Psoas muscle (tissue), 7 donors: ENCODE measurements at regions not wholly inside any gene's neighbourhood (a gene's known extent, or its start where the extent isn't known, plus 50 kb on each side); places are given as distances from the start of the nearest gene placed in this dataset.
"Not testable (repeated sequence)": the region's sequence is repeated elsewhere in the genome, so short reads cannot be mapped to it uniquely, and the experiment has no call there.

Experiments used
- ATAC-seq, 4 donors: fragments of 200-7000 bp; cut with Tn5 transposase; one replicate each; pipeline ENCODE4 v1.9.1; 2020; ENCODE audit warnings: moderate library complexity in 3 of 4, mild to moderate bottlenecking in 2 of 4
- DNase-seq, 2 donors: peaks; one replicate each; pipeline ENCODE4 v3.0.0-alpha.2; 2020
- H3K27ac ChIP-seq: fragments of 200-600 bp; one replicate; pipeline ENCODE4 v1.8.0; 2022
- H3K27me3 ChIP-seq, 3 donors: fragments of 200-600 bp in 1 of 3; one replicate each; pipeline versions ENCODE4 v1.6.1 to v1.8.0; 2013 to 2022; ENCODE audit warnings: low read length in 2 of 3, mild to moderate bottlenecking in 2 of 3, moderate library complexity in 1 of 3; ENCODE audit not compliant: insufficient read depth in 3 of 3
- H3K36me3 ChIP-seq, 2 donors: fragments of 200-600 bp in 1 of 2; one replicate each; pipeline versions ENCODE4 v1.6.1 to v1.8.0; 2013 to 2022; ENCODE audit warnings: low read depth in 1 of 2, mild to moderate bottlenecking in 1 of 2, moderate library complexity in 1 of 2; ENCODE audit not compliant: insufficient read depth in 1 of 2
- H3K4me1 ChIP-seq: fragments of 200-600 bp; one replicate; pipeline ENCODE4 v1.8.0; 2022
- H3K4me3 ChIP-seq: fragments of 200-600 bp; one replicate; pipeline ENCODE4 v1.8.0; 2022; ENCODE audit warnings: mild to moderate bottlenecking
- H3K9me3 ChIP-seq: fragments of 200-600 bp; one replicate; pipeline ENCODE4 v1.8.0; 2022
- CTCF ChIP-seq: fragments of 200-600 bp; IDR thresholded peaks from one replicate; pipeline ENCODE4 v1.8.0; 2022; ENCODE audit warnings: antibody characterized with exemption
- WGBS, 3 donors: extraction: QIAGEN DNeasy Blood & Tissue Kit; methylation state at CpG; one replicate each; pipeline versions ENCODE4 v1.1.6 to v1.1.7; 2013; 5-methylcytosine and 5-hydroxymethylcytosine counted together
- intact Hi-C, 2 donors: fragments of 100-400 bp; cut with DNase I; formaldehyde crosslinking; loops; one replicate each; pipeline versions ENCODE4 v1.11.0 to v1.14.2; 2022
- donor health status: healthy with polysubstance abuse.
- donor health status: DM: no; HTN: no; CAD: no; lungs with moderate emphysema.
- donor health status: Bipolar disorder and iron deficiency.
- donor health status: healthy.
- donor health status: DM: yes; HTN: yes; CAD: no.
- donor health status: DM: no; HTN: no; CAD: no.
- donor health status: DM: yes; HTN: yes; CAD: no.

GRCh38 chr13:46463719-46464118 is 76.7 kb upstream of the RUBCNL start:
- DNase-seq (no peak), ATAC-seq (no peak)
- H3K27ac ChIP-seq = no peak overlapping the region
- H3K27me3 ChIP-seq = no peaks in the 10 kb centered on the region
- TF ChIP-seq CTCF = no peak
- WGBS, 3 donors = 88 to 90% (median 88%) methylated on average over 21 to 23 of the region's 23 CpGs
- no peak overlapping the region for H3K4me3 ChIP-seq
- intact Hi-C loops = no loop called here
- no peaks in the 10 kb centered on the region for H3K4me1 ChIP-seq
- no peaks in the 10 kb centered on the region for H3K9me3 ChIP-seq
- no peaks in the 10 kb centered on the region for H3K36me3 ChIP-seq

- H3K4me3 ChIP-seq, H3K36me3 ChIP-seq, DNase-seq, H3K27me3 ChIP-seq, ATAC-seq, intact Hi-C loops, H3K4me1 ChIP-seq, H3K9me3 ChIP-seq, H3K27ac ChIP-seq: not testable (repeated sequence)
- WGBS, 3 donors = 79 to 95% (median 90%) methylated on average over 4 of the region's 4 CpGs
Measured at GRCh38 chr13:46460223-46460622, 73.2 kb upstream of the RUBCNL start.

GRCh38 chr13:46457255-46457654 is 70.2 kb upstream of the RUBCNL start:
- H3K36me3 ChIP-seq, H3K4me1 ChIP-seq, H3K27me3 ChIP-seq, H3K4me3 ChIP-seq, intact Hi-C loops, ATAC-seq, H3K9me3 ChIP-seq, DNase-seq, H3K27ac ChIP-seq: not testable (repeated sequence)
- 67 to 80% (median 80%) methylated on average over 1 to 2 of the region's 2 CpGs for WGBS, 3 donors

GRCh38 chr13:46455924-46456323 is 68.9 kb upstream of the RUBCNL start:
- DNase-seq, H3K27ac ChIP-seq, H3K4me1 ChIP-seq, H3K9me3 ChIP-seq, intact Hi-C loops, ATAC-seq, H3K27me3 ChIP-seq, H3K4me3 ChIP-seq, H3K36me3 ChIP-seq: not testable (repeated sequence)
- WGBS, 3 donors = 58 to 61% (median 59%) methylated on average over 4 of the region's 4 CpGs

GRCh38 chr13:46451145-46451544 is 64.1 kb upstream of the RUBCNL start:
- WGBS, 3 donors = 69 to 92% (median 81%) methylated on average over 3 of the region's 3 CpGs

GRCh38 chr13:46449949-46450348 is 62.9 kb upstream of the RUBCNL start:
- H3K27me3 ChIP-seq, H3K4me3 ChIP-seq, DNase-seq, intact Hi-C loops, H3K9me3 ChIP-seq, H3K36me3 ChIP-seq, H3K27ac ChIP-seq, H3K4me1 ChIP-seq, ATAC-seq: not testable (repeated sequence)
- 49 to 82% (median 73%) methylated on average over 2 of the region's 2 CpGs for WGBS, 3 donors

More at GRCh38 chr13:46451145-46451544, 64.1 kb upstream of the RUBCNL start:
- H3K27ac ChIP-seq, ATAC-seq, intact Hi-C loops, H3K4me1 ChIP-seq, DNase-seq, H3K4me3 ChIP-seq, H3K36me3 ChIP-seq, H3K9me3 ChIP-seq, H3K27me3 ChIP-seq: not testable (repeated sequence)

- H3K4me1 ChIP-seq, H3K27me3 ChIP-seq, ATAC-seq, DNase-seq, H3K4me3 ChIP-seq, H3K36me3 ChIP-seq, intact Hi-C loops, H3K9me3 ChIP-seq, H3K27ac ChIP-seq: not testable (repeated sequence)
- 43 to 68% (median 44%) methylated on average over 3 of the region's 4 CpGs for WGBS, 3 donors
Measured at GRCh38 chr13:46448148-46448547, 61.1 kb upstream of the RUBCNL start.

- WGBS, 3 donors = 61 to 71% (median 69%) methylated on average over 40 of the region's 40 CpGs
- H3K27me3 ChIP-seq, H3K36me3 ChIP-seq, H3K4me1 ChIP-seq, ATAC-seq, intact Hi-C loops, H3K4me3 ChIP-seq, H3K9me3 ChIP-seq, H3K27ac ChIP-seq: not testable (repeated sequence)
- peak in 1 of 2 donors; percentile 34 for DNase-seq
Measured at GRCh38 chr13:46437808-46438404, 50.9 kb upstream of the RUBCNL start.
